ENCODE measurements at regions not wholly inside any gene's neighbourhood (a gene's known extent, or its start where the extent isn't known, plus 50 kb on each side); places are given as distances from the start of the nearest gene placed in this dataset.

DNA sequence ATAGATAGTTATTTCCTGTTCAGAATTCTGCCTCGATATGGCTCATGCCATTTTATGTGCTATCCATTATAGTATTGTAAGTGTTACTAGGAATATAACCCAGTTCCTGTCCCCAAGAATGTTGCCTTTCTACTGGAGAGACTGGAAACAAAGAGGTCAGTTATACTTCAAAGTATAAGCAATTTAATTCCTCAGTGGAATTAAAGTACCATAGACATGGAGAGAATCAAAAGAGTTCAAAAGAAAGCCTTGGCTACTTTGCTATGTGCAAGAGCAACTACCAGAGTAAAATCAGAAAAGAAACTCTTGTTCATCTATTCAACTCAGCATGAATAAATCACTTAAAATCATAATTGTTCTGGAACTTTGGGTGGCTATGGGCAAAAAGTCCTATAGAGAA is 173.2 kb upstream of the EEA1 start:
- no peak for DNase-seq (ENCODE audit: low spot score)
- H3K9me3 ChIP-seq (ENCODE audit: low read depth), result no peaks in the 10 kb centered on the region
- 57% methylated on average over 1 of the region's 1 CpG for WGBS (ENCODE audit: low lambda C conversion rate, missing lambda C conversion rate)
- H3K4me3 ChIP-seq, result no peak overlapping the region
- peak overlapping the region; percentile 86 for H3K27ac ChIP-seq
- H3K4me2 ChIP-seq, result no peak overlapping the region
- H3K9me2 ChIP-seq (replicated peaks; ENCODE audit: insufficient read depth), result no peaks in the 10 kb centered on the region
- H3K27me3 ChIP-seq, result no peaks in the 10 kb centered on the region
- no peaks in the 10 kb centered on the region for H3K79me2 ChIP-seq
- TF ChIP-seq, protein P1, sequence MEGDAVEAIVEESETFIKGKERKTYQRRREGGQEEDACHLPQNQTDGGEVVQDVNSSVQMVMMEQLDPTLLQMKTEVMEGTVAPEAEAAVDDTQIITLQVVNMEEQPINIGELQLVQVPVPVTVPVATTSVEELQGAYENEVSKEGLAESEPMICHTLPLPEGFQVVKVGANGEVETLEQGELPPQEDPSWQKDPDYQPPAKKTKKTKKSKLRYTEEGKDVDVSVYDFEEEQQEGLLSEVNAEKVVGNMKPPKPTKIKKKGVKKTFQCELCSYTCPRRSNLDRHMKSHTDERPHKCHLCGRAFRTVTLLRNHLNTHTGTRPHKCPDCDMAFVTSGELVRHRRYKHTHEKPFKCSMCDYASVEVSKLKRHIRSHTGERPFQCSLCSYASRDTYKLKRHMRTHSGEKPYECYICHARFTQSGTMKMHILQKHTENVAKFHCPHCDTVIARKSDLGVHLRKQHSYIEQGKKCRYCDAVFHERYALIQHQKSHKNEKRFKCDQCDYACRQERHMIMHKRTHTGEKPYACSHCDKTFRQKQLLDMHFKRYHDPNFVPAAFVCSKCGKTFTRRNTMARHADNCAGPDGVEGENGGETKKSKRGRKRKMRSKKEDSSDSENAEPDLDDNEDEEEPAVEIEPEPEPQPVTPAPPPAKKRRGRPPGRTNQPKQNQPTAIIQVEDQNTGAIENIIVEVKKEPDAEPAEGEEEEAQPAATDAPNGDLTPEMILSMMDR (IDR thresholded peaks at IDR 0.05; ENCODE audit: poor library complexity), result no peak
- no peak for TF ChIP-seq EZH2phosphoT487 (IDR thresholded peaks at IDR 0.05; ENCODE audit: low read depth, severe bottlenecking, unreplicated experiment)
- no peaks in the 10 kb centered on the region for H4K20me1 ChIP-seq (ENCODE audit: insufficient read depth, poor library complexity, severe bottlenecking)
- peaks cover 25% of the 10 kb centered on the region for H3K4me1 ChIP-seq (ENCODE audit: insufficient read depth)
- no peak overlapping the region for H2AFZ ChIP-seq
- H3K36me3 ChIP-seq (replicated peaks; ENCODE audit: insufficient read depth, low read depth), result no peaks in the 10 kb centered on the region

DNA sequence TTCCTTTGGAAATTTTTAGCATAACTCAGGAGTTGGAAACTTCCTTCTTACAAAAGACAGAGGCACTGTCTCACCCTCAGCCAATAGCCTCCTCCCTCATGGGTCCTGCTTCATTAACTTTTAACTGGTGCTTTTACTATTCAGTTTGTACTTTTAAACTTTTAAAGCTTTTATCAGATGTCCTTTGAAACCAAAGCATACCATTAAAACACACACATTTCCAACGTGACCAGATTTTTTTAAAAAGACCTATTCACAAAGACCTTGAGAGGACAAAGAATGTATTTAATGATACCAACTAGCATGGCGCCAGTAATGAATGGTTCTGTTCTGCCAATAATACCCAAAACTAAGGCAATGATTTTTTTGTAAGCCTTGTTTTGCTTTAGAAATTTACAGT is 173.6 kb upstream of the EEA1 start:
- H3K4me1 ChIP-seq (ENCODE audit: insufficient read depth), result peaks cover 25% of the 10 kb centered on the region
- TF ChIP-seq, protein P1 (IDR thresholded peaks at IDR 0.05; ENCODE audit: poor library complexity), result no peak
- no peak for TF ChIP-seq EZH2phosphoT487 (IDR thresholded peaks at IDR 0.05; ENCODE audit: low read depth, severe bottlenecking, unreplicated experiment)
- TF ChIP-seq EZH2 (IDR thresholded peaks at IDR 0.05; ENCODE audit: borderline replicate concordance), result no peak
- H3K9me3 ChIP-seq (ENCODE audit: low read depth), result no peaks in the 10 kb centered on the region
- 46% methylated on average over 2 of the region's 2 CpGs for WGBS (ENCODE audit: low lambda C conversion rate, missing lambda C conversion rate)
- H3K4me3 ChIP-seq, result no peak overlapping the region
- H3K9me2 ChIP-seq (replicated peaks; ENCODE audit: insufficient read depth), result no peaks in the 10 kb centered on the region
- no peaks in the 10 kb centered on the region for H4K20me1 ChIP-seq (ENCODE audit: insufficient read depth, poor library complexity, severe bottlenecking)
- no peak overlapping the region for H3K4me2 ChIP-seq
- no peak overlapping the region for H2AFZ ChIP-seq
- DNase-seq (ENCODE audit: low spot score), result no peak
- H3K36me3 ChIP-seq (replicated peaks; ENCODE audit: insufficient read depth, low read depth), result no peaks in the 10 kb centered on the region
- H3K79me2 ChIP-seq, result no peaks in the 10 kb centered on the region
- peak overlapping the region; percentile 86 for H3K27ac ChIP-seq
- no peaks in the 10 kb centered on the region for H3K27me3 ChIP-seq

DNA sequence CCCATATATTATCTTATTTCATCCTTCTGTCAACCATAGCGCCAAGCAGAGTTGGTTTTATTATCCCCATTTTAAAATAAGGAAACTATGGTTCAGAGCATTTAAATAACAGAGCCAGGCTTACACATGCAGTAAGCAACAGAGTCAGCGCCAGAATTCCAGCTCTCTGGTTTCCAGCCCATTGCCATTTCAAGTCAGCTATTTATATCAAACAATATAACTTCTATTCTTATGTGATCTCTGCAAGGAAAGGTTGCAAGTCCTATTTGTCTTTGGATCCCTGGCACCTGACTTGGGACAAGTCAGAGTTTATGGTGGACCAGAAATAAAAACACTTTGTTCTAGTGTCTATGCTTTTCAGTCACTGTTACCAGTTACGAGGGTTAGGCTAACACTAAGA is 174.1 kb upstream of the EEA1 start:
- no peaks in the 10 kb centered on the region for H3K9me2 ChIP-seq (replicated peaks; ENCODE audit: insufficient read depth)
- no peak overlapping the region for H3K4me3 ChIP-seq
- WGBS (ENCODE audit: low lambda C conversion rate, missing lambda C conversion rate), result 95% methylated on average over 3 of the region's 3 CpGs
- TF ChIP-seq EZH2 (IDR thresholded peaks at IDR 0.05; ENCODE audit: borderline replicate concordance) (no peak), EZH2phosphoT487 (IDR thresholded peaks at IDR 0.05; ENCODE audit: low read depth, severe bottlenecking, unreplicated experiment) (no peak)
- H3K27me3 ChIP-seq, result no peaks in the 10 kb centered on the region
- H4K20me1 ChIP-seq (ENCODE audit: insufficient read depth, poor library complexity, severe bottlenecking), result no peaks in the 10 kb centered on the region
- H2AFZ ChIP-seq, result no peak overlapping the region
- peaks cover 28% of the 10 kb centered on the region for H3K4me1 ChIP-seq (ENCODE audit: insufficient read depth)
- H3K27ac ChIP-seq, result peak overlapping the region; percentile 86
- DNase-seq (ENCODE audit: low spot score), result no peak
- no peaks in the 10 kb centered on the region for H3K79me2 ChIP-seq
- H3K36me3 ChIP-seq (replicated peaks; ENCODE audit: insufficient read depth, low read depth), result no peaks in the 10 kb centered on the region
- no peak overlapping the region for H3K4me2 ChIP-seq
- no peaks in the 10 kb centered on the region for H3K9me3 ChIP-seq (ENCODE audit: low read depth)

DNA sequence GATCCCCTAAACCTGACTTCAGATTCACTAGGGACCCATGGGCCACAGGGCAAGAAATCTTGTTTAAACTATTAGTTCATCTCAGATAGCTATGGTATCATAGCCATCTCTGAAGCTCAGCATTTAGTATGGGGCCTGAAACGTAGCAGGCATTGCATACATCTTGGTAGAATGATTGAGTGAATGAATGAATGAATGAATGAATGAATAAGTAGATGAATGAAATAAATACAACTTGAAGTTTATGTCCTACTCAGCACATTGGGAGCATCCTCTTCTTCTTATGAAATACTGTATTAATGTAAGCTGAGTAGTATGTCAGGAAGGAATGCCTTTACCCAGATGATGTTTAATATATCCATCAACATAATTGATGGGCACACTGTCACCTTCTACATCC is 175.4 kb upstream of the EEA1 start:
- Histone ChIP-seq H3K79me2 (no peaks in the 10 kb centered on the region), H3K4me1 (ENCODE audit: insufficient read depth) (peaks cover 40% of the 10 kb centered on the region), H3K9me2 (replicated peaks; ENCODE audit: insufficient read depth) (no peaks in the 10 kb centered on the region), H3K36me3 (replicated peaks; ENCODE audit: insufficient read depth, low read depth) (no peaks in the 10 kb centered on the region), H2AFZ (no peak overlapping the region), H3K27me3 (no peaks in the 10 kb centered on the region), H3K9me3 (ENCODE audit: low read depth) (no peaks in the 10 kb centered on the region), H4K20me1 (ENCODE audit: insufficient read depth, poor library complexity, severe bottlenecking) (no peaks in the 10 kb centered on the region), H3K4me3 (no peak overlapping the region), H3K4me2 (no peak overlapping the region), H3K27ac (no peak overlapping the region)
- DNase-seq (ENCODE audit: low spot score), result no peak
- TF ChIP-seq EZH2 (IDR thresholded peaks at IDR 0.05; ENCODE audit: borderline replicate concordance) (no peak), EZH2phosphoT487 (IDR thresholded peaks at IDR 0.05; ENCODE audit: low read depth, severe bottlenecking, unreplicated experiment) (no peak)
- TF ChIP-seq, protein P1 (IDR thresholded peaks at IDR 0.05; ENCODE audit: poor library complexity), result no peak
- WGBS (ENCODE audit: low lambda C conversion rate, missing lambda C conversion rate), result 96% methylated on average over 1 of the region's 1 CpG
